Vagina (tissue), 2 donors: ENCODE measurements at regions not wholly inside any gene's neighbourhood (a gene's known extent, or its start where the extent isn't known, plus 50 kb on each side); places are given as distances from the start of the nearest gene placed in this dataset.

Experiments used
- CTCF ChIP-seq, 3 experiments: fragments of 450-650 bp in 2 of 3; fragments of 200-600 bp in 1 of 3; sonication (generic) in 1 of 3; IDR thresholded peaks; one replicate each; pipeline ENCODE4 v1.5.1; 2017 to 2019; ENCODE audit warnings: antibody characterized with exemption in 3 of 3, mild to moderate bottlenecking in 2 of 3, moderate library complexity in 2 of 3
- POLR2A ChIP-seq, 2 donors: fragments of 450-650 bp; IDR thresholded peaks; one replicate each; pipeline ENCODE4 v1.6.1; 2017; ENCODE audit warnings: antibody characterized with exemption in 2 of 2, mild to moderate bottlenecking in 2 of 2, moderate library complexity in 2 of 2
- POLR2AphosphoS5 ChIP-seq, 2 donors: sonication (generic); formaldehyde crosslinking; IDR thresholded peaks; one replicate each; pipeline ENCODE4 v1.9.0; 2017; ENCODE audit warnings: antibody characterized with exemption in 2 of 2, mild to moderate bottlenecking in 2 of 2, low read depth in 1 of 2; ENCODE audit not compliant: insufficient read depth in 1 of 2

GRCh38 chr6:4608361-4609115 is 167.7 kb upstream of the CDYL start:
- TF ChIP-seq POLR2AphosphoS5 (IDR thresholded peaks at IDR 0.05; ENCODE audit: insufficient read depth in 1 of 2, low read depth in 1 of 2) (no peak), CTCF (IDR thresholded peaks at IDR 0.05) (no peak), POLR2A (IDR thresholded peaks at IDR 0.05) (no peak)
